MG63 (cell line): ENCODE measurements at regions not wholly inside any gene's neighbourhood (a gene's known extent, or its start where the extent isn't known, plus 50 kb on each side); places are given as distances from the start of the nearest gene placed in this dataset.

Source experiments
- DNase-seq: peaks from one replicate; pipeline ENCODE4 v3.0.0-alpha.2; 2020
- H3K27me3 ChIP-seq: fragments of 250-450 bp; sonication (Bioruptor Pico); 2 replicates; pipeline ENCODE4 v1.5.1; 2020; ENCODE audit warnings: mild to moderate bottlenecking, moderate library complexity
- H3K36me3 ChIP-seq: fragments of 250-450 bp; sonication (Bioruptor Pico); 2 replicates; pipeline ENCODE4 v1.5.1; 2020; ENCODE audit warnings: mild to moderate bottlenecking, moderate library complexity
- H3K4me3 ChIP-seq: fragments of 250-450 bp; sonication (Bioruptor Pico); 2 replicates; pipeline ENCODE4 v1.5.1; 2020; ENCODE audit warnings: mild to moderate bottlenecking, moderate library complexity
- H3K9me3 ChIP-seq: fragments of 250-450 bp; sonication (Bioruptor Pico); 2 replicates; pipeline ENCODE4 v1.5.1; 2020; ENCODE audit warnings: mild to moderate bottlenecking, moderate library complexity

DNA sequence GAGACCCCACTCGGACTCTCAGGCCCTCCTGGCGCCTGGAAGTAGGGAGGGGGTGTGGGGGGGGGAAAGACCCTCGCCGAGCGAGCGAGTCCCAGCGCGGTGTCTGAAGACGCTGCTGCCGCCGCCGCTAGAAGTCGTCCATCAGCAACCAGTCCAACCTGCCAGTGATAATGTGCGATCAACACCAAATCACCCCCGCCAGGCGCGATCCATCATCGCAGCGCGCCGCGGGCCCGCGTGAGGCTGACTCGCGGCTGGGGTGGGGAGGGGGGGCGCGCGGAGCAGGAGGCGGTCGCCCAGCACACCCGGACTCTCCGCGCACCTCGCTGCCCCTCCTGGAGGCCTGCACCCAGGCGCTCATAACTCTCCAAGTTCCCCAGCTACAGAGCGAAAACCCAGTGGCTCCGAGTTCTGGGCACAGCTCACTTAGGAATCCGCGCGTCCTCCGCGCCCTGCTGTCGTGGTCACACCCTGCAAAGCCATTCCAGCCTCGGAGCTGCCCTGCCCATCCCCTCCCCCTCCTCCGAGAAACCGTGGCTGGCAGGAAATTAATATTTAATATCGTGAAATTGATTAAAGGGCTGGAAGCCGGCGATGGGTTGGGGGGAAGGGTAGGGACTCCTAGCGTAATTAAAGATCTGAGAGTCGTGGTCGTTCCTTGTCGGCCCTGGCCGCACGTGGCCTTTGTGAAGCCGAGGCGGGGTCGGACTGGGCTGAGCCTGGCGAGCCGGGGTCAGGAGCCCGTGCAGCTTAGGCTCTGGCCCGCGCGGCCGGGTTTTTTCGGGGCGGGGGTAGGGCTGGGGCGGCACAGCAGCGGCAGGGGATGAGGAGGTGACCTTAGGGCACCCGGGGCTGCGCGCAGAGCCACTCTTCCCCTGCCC is 58.1 kb upstream of the BCOR start:
- no peaks in the 10 kb centered on the region for H3K36me3 ChIP-seq
- no peaks in the 10 kb centered on the region for H3K27me3 ChIP-seq
- H3K4me3 ChIP-seq, result no peak overlapping the region
- no peaks in the 10 kb centered on the region for H3K9me3 ChIP-seq
- DNase-seq, result no peak

DNA sequence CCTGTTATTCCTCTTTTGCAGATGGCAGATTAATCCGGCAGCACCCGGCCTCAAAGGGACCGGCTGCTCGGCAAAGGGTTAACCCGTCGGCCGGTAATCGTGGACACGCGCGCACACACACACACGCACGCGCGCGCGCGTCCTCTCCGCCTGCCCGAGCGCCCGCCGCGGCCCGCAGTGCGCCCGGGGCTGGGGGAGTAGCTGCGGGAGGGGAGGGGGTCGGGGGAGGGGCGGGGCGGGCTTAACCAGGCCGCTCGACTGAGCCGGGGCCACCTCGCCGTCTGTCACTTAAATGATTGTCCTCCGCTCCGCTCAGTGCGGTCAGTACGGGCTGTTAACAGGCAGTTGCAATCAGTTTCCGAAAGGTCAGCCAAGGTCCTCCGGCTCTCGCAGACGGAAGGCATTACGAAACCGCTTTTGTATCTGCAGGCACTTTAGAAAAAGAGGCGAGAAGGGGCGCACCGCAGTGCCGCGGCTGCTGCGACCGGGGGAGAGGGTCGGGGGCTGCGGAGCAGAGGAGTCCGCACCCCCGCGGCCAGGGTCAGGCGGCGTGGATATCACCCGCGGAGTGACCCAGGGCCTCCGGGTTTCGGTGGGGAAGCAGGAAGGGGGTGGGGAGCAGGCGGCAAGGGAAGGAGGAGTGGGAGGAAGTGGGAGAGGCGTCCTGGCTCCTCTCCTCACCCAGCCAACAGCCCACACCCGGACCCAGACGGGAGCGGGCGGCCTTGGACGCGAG is 57.3 kb upstream of the BCOR start:
- Histone ChIP-seq H3K9me3 (no peaks in the 10 kb centered on the region), H3K27me3 (no peaks in the 10 kb centered on the region), H3K4me3 (no peak overlapping the region), H3K36me3 (no peaks in the 10 kb centered on the region)
- no peak for DNase-seq

DNA sequence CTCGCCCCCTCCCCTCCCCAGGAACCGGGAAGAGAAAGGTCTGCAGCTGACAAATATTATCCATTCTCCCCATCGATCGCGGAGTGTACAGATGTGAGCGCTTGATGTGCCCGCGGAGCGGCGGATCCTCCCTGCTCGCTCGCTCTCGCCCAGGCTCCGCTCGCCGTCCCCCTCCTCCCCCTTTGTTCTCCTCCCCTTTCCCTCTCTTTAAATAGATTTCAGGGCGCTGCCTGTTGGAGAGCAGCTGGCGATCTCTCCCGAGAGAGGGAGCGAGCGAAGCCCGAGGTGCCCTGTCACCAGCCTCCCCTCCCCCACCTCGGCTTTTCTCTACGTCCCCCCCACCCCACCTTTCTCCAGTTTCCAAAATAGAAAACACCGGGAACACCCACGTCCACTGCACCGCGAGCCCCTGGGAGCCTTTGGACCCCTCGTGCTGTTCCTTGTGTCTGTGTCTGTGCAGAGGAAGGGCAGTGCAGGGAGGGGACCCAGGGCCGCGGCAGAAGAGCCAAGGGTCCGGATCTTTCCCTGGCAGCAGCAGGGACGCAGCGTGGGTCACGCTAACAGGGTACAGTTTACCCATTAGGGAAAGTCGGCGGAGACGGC is 56.6 kb upstream of the BCOR start:
- no peaks in the 10 kb centered on the region for H3K9me3 ChIP-seq
- peak overlapping the region; percentile 13 for H3K4me3 ChIP-seq
- no peaks in the 10 kb centered on the region for H3K36me3 ChIP-seq
- peak; percentile 25 for DNase-seq
- H3K27me3 ChIP-seq, result no peaks in the 10 kb centered on the region

DNA sequence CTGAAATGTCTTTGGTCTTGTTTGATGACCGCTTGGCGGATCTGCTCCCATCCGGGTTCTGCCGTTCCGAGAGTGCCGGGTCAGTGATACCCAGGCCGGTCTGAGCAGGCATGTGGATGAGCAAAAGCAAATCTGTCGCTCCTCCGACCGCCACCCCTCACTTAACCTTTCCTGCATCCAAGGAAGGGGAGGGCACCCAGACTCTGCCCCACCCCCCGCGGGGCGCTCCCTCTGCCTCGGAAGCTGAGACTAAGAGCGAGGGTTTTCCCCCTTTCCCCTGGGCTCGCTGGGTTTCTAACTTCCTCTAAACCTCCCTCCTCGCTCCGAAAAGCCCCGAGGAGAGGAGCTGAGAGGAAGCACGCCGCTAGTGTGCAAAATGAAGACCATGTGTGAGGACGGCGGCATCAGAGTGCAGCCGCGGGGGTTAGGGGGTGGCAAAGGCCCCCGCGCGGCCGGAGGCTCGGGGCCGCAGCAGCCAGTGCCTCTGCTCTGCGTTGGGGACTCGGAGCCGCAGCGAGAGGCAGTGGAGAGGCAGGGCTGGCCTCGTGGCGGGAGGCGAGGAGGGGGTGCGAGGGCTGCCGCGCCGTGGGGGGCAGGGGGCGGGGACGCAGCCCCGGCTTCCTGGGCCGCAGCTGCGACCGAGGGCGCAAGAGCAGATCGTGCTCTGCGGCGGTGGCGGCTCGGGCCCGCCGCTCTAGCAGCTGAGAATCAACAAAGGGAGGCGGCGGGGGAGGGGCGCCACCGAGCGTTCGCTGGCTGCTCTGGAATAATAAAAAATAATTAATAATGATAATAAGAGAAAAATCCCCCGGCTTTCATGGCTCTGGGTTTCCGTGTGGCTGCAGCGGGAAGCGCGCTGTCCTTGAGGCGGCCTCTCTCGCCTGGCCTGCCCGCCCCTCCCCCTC is 55.8 kb upstream of the BCOR start:
- peak; percentile 43 for DNase-seq
- peak overlapping the region; percentile 31 for H3K4me3 ChIP-seq
- H3K27me3 ChIP-seq, result no peaks in the 10 kb centered on the region

DNA sequence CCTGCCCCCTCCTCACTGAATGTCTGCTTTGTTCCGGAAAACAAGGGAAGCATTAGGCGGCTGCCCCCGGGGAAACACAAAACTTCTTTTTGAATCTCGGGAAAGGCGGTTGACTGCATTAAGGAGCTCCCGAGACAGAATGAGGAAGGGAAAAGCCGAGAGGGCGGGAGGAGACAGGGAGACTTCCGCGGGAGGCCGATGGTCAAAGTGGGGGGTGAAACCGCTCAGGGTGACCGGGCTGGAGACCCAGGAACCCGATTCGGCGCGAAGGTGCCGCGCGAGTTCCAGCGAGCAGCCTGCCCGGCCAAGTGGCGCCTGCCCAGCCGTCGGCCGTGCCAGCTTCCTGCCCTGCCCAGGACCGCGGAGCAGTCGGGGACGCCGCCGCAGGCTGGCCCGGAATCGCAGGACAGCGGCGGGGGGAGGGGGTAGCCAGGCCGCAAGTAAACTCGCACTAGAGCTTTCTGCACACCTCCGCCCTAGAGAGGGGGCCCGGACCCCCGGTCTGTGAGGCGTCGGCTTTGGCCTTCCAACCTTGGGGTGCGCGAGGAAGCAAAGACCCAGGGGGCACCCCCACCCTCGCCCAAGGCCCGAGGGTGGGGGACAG is 55.1 kb upstream of the BCOR start:
- DNase-seq, result peak; percentile 72
- peak overlapping the region; percentile 31 for H3K4me3 ChIP-seq

More for the DNA sequence above, 55.8 kb upstream of the BCOR start:
- Histone ChIP-seq H3K36me3 (no peaks in the 10 kb centered on the region), H3K9me3 (no peaks in the 10 kb centered on the region)

DNA sequence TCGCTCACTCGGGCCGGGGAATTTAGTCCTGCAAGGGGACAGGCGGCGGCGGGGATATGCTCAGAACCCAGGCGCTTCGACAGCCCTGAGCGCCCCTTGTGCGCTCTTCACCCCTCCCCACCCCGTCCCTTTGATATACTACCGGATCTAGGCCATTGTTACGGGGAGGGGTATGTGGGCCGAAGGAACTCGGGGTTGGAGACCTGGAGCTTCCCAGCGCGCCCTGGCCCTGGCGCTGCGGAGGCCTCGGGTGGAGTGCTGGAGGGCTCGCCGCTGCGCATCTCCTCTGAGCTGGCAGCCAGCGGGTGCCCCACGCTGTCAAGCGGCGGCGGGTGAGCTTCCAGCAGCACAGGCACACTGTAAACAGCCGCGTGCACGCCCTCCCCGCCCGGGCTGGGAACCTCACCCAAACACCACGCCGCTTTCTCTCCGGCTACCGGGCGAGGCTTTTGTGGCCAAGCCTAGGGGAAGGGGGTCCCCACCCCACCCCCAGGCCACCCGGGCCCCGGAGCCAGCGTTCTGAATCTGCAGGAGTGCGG is 54.5 kb upstream of the BCOR start:
- no peaks in the 10 kb centered on the region for H3K36me3 ChIP-seq
- no peak for DNase-seq
- no peaks in the 10 kb centered on the region for H3K9me3 ChIP-seq
- H3K4me3 ChIP-seq, result no peak overlapping the region
- no peaks in the 10 kb centered on the region for H3K27me3 ChIP-seq

More for the DNA sequence above, 55.1 kb upstream of the BCOR start:
- Histone ChIP-seq H3K27me3 (no peaks in the 10 kb centered on the region), H3K9me3 (no peaks in the 10 kb centered on the region), H3K36me3 (no peaks in the 10 kb centered on the region)

DNA sequence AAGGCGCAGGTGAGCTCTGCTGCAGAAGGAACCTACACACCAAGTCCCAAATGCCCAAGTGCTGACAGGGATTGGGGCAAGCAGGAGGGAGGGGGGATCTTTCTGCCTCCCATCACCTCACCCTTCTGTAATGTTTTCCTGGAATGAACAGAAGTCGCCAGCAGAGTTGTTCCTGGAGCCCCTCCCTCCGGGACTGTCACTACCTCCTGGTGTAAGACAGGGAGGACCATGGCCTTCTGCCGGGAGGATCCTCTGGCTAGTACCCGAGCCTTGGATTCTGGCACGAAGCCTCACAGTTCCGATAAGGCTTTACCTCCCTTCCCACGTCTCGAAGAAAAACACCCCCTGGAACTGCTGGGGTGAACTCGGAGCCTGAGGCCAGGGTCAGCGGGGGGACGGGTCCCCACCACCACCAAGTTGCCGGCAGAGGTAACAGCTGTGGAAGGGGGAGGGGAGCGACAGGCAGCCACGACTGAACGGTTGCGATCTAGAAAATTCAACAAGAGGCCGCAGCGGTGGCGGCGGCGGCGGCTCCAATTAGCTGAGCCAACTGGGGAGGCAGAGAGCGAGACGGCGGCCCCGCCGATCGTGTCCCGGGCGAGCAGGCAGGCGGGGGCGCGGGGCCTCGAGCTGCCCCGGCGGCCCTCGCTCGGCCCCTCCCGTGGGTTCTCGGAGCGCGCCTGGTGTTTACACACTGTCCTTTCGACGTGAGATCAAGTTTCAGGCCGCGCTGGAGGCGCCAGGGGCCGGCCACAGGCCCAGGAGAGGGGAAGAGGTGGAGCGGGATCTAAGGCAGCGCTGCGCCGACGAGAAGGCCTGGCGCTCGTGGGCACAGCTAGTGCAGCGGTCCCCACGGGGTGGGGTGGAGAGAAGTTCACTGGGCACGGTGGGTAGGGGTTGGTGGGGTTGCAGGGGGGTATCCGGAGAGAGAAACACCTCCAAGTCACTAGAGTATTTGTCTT is 53.7 kb upstream of the BCOR start:
- no peak for DNase-seq
- H3K9me3 ChIP-seq, result no peaks in the 10 kb centered on the region
- H3K36me3 ChIP-seq, result no peaks in the 10 kb centered on the region
- no peaks in the 10 kb centered on the region for H3K27me3 ChIP-seq
- H3K4me3 ChIP-seq, result no peak overlapping the region

DNA sequence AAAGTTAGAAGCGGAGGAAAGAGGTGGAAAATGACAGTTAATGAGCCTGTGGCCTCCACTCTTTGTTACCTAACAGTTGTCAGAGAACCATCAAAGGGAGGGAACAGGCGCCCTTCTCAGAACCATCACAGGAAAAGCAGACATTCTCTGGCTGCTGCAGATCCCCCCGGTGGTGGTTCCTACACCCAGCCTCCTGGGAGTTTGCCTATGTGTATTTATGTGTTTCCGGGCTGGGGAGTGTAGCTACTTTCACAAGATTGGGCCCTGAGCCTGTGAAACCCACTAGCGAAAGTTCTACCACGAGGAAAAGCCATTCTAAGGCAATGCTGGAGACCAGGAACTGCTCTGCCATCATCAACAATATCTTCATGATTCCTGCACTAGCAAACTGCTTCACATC is 52.7 kb upstream of the BCOR start:
- Histone ChIP-seq H3K36me3 (no peaks in the 10 kb centered on the region), H3K9me3 (no peaks in the 10 kb centered on the region), H3K27me3 (no peaks in the 10 kb centered on the region), H3K4me3 (no peak overlapping the region)
- DNase-seq, result no peak

DNA sequence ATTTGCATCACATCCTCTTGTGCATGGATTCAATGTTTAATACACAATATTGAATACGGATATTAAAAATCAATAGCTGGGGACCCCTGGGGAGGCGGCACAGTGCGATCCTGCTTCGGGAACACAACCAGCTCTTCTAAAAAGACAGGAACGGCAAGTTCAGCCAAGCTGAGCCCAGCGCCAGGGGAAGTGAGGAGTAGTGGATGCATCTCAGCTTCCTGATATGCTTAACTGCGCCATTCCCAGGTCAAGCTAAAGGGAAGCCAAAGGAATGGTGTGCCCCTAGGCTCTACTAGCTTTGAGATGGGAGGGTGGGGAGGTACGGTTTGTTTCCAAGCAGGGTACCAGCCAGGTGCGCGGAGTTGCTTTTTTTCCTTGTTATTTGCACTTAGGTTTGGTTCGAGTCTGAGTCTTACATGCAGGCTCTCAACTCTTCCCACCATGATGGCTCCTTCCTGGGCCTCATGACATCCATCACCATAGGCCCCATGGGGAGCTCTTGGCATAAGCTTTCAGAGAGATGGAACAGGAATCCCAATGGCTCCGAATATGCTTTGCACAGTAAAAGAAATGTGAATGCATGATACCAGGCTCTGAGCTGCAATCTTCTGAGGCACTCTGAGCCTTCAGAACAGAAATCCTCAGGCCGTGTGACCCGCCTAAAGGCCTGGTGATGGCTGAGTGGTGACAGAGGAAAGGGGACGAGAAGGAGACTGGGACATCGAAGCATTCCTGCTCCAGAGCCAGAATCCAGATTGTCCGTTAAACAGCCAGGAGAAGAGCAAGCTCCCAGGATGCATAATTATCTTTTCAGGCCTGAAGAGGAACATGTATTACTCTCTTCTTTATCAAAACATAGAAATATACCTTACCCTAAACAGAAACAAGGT is 51.8 kb upstream of the BCOR start:
- Histone ChIP-seq H3K27me3 (no peaks in the 10 kb centered on the region), H3K36me3 (no peaks in the 10 kb centered on the region), H3K9me3 (no peaks in the 10 kb centered on the region), H3K4me3 (no peak overlapping the region)
- DNase-seq, result no peak

DNA sequence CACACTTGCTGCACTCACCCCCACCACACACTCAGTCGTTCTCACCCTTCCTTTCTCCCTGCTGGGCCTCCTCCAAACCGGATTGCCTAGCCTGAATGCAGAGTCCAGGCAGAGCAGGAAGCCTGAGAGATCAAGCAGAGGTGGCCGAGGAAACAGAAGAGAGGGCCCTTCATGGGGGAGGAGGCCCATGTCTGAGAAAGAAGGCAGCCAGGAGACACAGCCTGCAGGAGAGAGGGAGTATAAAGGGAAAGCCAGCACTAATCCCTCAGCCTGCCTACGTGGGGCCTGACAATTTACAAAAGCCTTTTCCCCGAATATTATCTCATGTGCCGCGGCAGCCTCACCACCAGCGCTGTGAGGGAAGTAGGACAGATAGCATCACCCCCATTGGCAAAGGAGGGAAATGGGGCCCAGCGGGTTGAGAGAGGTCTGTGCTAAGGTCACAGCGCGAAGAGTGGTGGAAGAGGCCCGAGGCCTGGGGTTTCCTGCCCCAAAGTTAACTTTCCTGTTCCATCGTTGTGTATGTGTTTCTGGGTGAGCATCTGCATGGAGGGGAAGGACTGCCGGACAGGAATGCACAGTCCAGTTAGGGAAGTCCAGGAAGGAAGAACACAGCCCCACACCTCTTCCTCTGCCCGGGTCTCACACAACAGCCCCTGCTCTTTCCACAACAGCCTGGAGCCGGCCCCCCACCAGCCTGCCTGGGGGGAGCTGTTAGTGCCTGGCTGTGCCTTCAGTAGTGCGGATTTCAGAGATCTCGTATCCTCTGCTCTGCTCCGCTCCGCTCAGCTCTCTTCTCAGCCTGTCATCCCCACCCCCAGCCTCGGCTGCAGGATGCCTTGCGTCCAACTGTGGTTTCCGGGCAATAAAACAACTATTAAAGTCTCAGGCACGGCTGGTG is 50.9 kb upstream of the BCOR start:
- DNase-seq, result no peak
- H3K4me3 ChIP-seq, result no peak overlapping the region
- H3K9me3 ChIP-seq, result no peaks in the 10 kb centered on the region
- no peaks in the 10 kb centered on the region for H3K27me3 ChIP-seq
- no peaks in the 10 kb centered on the region for H3K36me3 ChIP-seq

DNA sequence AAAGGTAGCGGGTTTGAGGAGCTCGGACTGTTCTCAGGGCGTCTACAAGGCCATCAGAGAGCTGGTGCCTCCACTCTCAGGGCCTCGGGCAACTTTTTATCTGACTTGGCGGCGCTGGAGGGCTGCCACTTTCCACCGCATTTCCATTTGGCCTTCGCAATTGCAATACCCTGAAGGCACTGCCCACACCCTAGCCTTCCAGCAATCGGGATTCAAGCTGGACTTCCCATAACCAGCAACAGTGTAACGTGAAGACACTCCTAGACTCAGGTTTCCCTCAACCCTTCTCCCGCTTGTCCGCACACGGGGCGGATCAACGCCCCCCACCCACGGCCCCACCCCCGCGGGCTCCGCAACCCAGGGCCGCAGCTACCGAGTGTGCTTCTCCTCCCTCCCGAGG is 50.2 kb upstream of the BCOR start:
- H3K4me3 ChIP-seq, result no peak overlapping the region
- H3K9me3 ChIP-seq, result no peaks in the 10 kb centered on the region
- no peaks in the 10 kb centered on the region for H3K36me3 ChIP-seq
- no peaks in the 10 kb centered on the region for H3K27me3 ChIP-seq
- DNase-seq, result no peak
